ENCODE measurements at regions not wholly inside any gene's neighbourhood (a gene's known extent, or its start where the extent isn't known, plus 50 kb on each side); places are given as distances from the start of the nearest gene placed in this dataset.
"Not testable (repeated sequence)": the region's sequence is repeated elsewhere in the genome, so short reads cannot be mapped to it uniquely, and the experiment has no call there.

DNA sequence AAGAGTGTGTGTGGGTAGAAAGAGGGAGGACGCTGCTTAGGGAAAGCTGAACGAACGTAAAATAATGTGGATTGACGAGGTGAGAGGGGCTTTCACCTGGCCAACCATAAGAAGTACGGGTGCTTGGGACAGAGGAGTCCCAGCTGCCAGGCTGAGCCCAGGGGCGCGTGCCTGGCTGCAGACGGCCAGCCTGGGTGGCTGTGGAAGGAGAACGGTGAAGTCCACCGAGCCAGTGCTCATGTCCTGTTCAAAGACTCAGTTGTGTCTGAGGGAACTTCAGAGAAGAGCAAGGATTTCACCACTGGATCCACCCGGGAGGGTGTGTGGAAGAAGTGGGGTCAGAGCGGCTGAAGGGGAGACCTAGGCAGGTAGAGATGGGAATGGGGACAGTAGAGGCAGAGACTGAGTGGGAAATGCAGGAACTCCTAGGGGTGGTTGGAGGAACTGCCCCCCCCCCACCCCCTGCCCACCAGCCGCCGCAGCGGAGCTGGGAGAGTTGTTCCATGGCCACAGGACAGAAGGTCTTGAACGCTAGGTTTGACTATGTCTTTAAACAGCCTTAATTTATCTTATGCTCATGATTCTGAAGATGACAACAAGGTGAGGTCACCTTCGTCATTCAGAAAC lies 68.1 kb upstream of the TBXT start (continued):
- TF ChIP-seq, protein P1, sequence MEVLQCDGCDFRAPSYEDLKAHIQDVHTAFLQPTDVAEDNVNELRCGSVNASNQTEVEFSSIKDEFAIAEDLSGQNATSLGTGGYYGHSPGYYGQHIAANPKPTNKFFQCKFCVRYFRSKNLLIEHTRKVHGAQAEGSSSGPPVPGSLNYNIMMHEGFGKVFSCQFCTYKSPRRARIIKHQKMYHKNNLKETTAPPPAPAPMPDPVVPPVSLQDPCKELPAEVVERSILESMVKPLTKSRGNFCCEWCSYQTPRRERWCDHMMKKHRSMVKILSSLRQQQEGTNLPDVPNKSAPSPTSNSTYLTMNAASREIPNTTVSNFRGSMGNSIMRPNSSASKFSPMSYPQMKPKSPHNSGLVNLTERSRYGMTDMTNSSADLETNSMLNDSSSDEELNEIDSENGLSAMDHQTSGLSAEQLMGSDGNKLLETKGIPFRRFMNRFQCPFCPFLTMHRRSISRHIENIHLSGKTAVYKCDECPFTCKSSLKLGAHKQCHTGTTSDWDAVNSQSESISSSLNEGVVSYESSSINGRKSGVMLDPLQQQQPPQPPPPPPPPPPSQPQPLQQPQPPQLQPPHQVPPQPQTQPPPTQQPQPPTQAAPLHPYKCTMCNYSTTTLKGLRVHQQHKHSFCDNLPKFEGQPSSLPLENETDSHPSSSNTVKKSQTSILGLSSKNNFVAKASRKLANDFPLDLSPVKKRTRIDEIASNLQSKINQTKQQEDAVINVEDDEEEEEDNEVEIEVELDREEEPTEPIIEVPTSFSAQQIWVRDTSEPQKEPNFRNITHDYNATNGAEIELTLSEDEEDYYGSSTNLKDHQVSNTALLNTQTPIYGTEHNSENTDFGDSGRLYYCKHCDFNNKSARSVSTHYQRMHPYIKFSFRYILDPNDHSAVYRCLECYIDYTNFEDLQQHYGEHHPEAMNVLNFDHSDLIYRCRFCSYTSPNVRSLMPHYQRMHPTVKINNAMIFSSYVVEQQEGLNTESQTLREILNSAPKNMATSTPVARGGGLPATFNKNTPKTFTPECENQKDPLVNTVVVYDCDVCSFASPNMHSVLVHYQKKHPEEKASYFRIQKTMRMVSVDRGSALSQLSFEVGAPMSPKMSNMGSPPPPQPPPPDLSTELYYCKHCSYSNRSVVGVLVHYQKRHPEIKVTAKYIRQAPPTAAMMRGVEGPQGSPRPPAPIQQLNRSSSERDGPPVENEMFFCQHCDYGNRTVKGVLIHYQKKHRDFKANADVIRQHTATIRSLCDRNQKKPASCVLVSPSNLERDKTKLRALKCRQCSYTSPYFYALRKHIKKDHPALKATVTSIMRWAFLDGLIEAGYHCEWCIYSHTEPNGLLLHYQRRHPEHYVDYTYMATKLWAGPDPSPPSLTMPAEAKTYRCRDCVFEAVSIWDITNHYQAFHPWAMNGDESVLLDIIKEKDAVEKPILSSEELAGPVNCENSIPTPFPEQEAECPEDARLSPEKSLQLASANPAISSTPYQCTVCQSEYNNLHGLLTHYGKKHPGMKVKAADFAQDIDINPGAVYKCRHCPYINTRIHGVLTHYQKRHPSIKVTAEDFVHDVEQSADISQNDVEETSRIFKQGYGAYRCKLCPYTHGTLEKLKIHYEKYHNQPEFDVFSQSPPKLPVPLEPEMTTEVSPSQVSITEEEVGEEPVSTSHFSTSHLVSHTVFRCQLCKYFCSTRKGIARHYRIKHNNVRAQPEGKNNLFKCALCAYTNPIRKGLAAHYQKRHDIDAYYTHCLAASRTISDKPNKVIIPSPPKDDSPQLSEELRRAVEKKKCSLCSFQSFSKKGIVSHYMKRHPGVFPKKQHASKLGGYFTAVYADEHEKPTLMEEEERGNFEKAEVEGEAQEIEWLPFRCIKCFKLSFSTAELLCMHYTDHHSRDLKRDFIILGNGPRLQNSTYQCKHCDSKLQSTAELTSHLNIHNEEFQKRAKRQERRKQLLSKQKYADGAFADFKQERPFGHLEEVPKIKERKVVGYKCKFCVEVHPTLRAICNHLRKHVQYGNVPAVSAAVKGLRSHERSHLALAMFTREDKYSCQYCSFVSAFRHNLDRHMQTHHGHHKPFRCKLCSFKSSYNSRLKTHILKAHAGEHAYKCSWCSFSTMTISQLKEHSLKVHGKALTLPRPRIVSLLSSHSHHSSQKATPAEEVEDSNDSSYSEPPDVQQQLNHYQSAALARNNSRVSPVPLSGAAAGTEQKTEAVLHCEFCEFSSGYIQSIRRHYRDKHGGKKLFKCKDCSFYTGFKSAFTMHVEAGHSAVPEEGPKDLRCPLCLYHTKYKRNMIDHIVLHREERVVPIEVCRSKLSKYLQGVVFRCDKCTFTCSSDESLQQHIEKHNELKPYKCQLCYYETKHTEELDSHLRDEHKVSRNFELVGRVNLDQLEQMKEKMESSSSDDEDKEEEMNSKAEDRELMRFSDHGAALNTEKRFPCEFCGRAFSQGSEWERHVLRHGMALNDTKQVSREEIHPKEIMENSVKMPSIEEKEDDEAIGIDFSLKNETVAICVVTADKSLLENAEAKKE (CRISPR knock-in tag; IDR thresholded peaks at IDR 0.05), result no peak
- TF ChIP-seq ZNF331 (CRISPR knock-in tag; IDR thresholded peaks at IDR 0.05; ENCODE audit: low read depth) (no peak), EZH2phosphoT487 (IDR thresholded peaks at IDR 0.05; ENCODE audit: unreplicated experiment) (no peak), CREB1 (CRISPR knock-in tag; IDR thresholded peaks at IDR 0.05; ENCODE audit: low read depth) (no peak)
- TF ChIP-seq, protein P2, sequence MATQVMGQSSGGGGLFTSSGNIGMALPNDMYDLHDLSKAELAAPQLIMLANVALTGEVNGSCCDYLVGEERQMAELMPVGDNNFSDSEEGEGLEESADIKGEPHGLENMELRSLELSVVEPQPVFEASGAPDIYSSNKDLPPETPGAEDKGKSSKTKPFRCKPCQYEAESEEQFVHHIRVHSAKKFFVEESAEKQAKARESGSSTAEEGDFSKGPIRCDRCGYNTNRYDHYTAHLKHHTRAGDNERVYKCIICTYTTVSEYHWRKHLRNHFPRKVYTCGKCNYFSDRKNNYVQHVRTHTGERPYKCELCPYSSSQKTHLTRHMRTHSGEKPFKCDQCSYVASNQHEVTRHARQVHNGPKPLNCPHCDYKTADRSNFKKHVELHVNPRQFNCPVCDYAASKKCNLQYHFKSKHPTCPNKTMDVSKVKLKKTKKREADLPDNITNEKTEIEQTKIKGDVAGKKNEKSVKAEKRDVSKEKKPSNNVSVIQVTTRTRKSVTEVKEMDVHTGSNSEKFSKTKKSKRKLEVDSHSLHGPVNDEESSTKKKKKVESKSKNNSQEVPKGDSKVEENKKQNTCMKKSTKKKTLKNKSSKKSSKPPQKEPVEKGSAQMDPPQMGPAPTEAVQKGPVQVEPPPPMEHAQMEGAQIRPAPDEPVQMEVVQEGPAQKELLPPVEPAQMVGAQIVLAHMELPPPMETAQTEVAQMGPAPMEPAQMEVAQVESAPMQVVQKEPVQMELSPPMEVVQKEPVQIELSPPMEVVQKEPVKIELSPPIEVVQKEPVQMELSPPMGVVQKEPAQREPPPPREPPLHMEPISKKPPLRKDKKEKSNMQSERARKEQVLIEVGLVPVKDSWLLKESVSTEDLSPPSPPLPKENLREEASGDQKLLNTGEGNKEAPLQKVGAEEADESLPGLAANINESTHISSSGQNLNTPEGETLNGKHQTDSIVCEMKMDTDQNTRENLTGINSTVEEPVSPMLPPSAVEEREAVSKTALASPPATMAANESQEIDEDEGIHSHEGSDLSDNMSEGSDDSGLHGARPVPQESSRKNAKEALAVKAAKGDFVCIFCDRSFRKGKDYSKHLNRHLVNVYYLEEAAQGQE (IDR thresholded peaks at IDR 0.05; ENCODE audit: unreplicated experiment), result no peak

DNA sequence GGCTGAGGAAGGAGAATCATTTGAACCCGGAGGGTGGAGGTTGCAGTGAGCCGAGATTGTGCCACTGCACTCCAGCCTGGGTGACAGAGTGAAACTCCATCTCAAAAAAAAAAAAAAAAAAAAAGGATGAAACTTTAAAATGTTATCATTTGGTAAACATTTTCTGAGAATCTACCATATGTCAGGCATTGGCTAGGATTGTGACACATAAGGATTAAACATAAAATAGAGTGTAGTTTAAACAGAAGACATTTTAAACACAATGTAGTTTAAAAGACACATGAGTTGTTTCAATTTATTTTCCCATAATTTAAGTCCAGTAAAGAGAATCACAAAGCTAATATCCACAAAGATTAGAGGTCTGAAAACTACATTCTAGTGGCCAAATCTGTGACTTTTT lies 63.5 kb upstream of the TBXT start:
- H3K4me2 ChIP-seq; H3K36me3 Mint-ChIP-seq (ENCODE audit: low read depth); H3K4me3 ChIP-seq; H3K27me3 ChIP-seq (ENCODE audit: insufficient read depth); H3K4me3 Mint-ChIP-seq; H3K9me2 ChIP-seq (ENCODE audit: insufficient read depth); H3K27ac Mint-ChIP-seq; H3K27me3 Mint-ChIP-seq (ENCODE audit: insufficient read depth, low read depth, poor library complexity); H3K4me1 ChIP-seq (ENCODE audit: insufficient read depth); H3K79me2 ChIP-seq (replicated peaks; ENCODE audit: insufficient read depth); H3F3A ChIP-seq (replicated peaks; ENCODE audit: low read depth); H2AFZ ChIP-seq; H3K36me3 ChIP-seq (ENCODE audit: insufficient read depth); DNase-seq (ENCODE audit: low spot score); H3K27ac ChIP-seq (ENCODE audit: low read depth); H3K9me3 Mint-ChIP-seq; H4K20me1 ChIP-seq (replicated peaks; ENCODE audit: insufficient read depth); H3K4me1 Mint-ChIP-seq; ATAC-seq: not testable (repeated sequence)

Data from GM23338 (cell line).